ENCODE measurements at regions not wholly inside any gene's neighbourhood (a gene's known extent, or its start where the extent isn't known, plus 50 kb on each side); places are given as distances from the start of the nearest gene placed in this dataset.
"Not testable (repeated sequence)": the region's sequence is repeated elsewhere in the genome, so short reads cannot be mapped to it uniquely, and the experiment has no call there.

GRCh38 chr19:34867631-34868030, 59.1 kb upstream of the ZNF30 start (continued):
- TF ChIP-seq, protein P1, sequence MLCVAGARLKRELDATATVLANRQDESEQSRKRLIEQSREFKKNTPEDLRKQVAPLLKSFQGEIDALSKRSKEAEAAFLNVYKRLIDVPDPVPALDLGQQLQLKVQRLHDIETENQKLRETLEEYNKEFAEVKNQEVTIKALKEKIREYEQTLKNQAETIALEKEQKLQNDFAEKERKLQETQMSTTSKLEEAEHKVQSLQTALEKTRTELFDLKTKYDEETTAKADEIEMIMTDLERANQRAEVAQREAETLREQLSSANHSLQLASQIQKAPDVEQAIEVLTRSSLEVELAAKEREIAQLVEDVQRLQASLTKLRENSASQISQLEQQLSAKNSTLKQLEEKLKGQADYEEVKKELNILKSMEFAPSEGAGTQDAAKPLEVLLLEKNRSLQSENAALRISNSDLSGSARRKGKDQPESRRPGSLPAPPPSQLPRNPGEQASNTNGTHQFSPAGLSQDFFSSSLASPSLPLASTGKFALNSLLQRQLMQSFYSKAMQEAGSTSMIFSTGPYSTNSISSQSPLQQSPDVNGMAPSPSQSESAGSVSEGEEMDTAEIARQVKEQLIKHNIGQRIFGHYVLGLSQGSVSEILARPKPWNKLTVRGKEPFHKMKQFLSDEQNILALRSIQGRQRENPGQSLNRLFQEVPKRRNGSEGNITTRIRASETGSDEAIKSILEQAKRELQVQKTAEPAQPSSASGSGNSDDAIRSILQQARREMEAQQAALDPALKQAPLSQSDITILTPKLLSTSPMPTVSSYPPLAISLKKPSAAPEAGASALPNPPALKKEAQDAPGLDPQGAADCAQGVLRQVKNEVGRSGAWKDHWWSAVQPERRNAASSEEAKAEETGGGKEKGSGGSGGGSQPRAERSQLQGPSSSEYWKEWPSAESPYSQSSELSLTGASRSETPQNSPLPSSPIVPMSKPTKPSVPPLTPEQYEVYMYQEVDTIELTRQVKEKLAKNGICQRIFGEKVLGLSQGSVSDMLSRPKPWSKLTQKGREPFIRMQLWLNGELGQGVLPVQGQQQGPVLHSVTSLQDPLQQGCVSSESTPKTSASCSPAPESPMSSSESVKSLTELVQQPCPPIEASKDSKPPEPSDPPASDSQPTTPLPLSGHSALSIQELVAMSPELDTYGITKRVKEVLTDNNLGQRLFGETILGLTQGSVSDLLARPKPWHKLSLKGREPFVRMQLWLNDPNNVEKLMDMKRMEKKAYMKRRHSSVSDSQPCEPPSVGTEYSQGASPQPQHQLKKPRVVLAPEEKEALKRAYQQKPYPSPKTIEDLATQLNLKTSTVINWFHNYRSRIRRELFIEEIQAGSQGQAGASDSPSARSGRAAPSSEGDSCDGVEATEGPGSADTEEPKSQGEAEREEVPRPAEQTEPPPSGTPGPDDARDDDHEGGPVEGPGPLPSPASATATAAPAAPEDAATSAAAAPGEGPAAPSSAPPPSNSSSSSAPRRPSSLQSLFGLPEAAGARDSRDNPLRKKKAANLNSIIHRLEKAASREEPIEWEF (IDR thresholded peaks at IDR 0.05; ENCODE audit: insufficient replicate concordance, low read depth, low read length) = no peak
- TF ChIP-seq EED (IDR thresholded peaks at IDR 0.05; ENCODE audit: low read depth) (no peak), STAT3 (IDR thresholded peaks at IDR 0.05; ENCODE audit: low read depth, low read length) (no peak), ZNF274 (IDR thresholded peaks at IDR 0.05; ENCODE audit: insufficient read depth, insufficient read length) (no peak), ZNF217 (IDR thresholded peaks at IDR 0.05) (no peak), REST (IDR thresholded peaks at IDR 0.05; ENCODE audit: low read depth, low read length) (no peak)

- intact Hi-C loops (cut with micrococcal nuclease; ENCODE audit: unreplicated experiment); FAIRE-seq; BruUV-seq (replicated peaks): not testable (repeated sequence)
These were observed 61.5 kb upstream of the ZNF30 start for GRCh38 chr19:34865225-34865624.

More at GRCh38 chr19:34865225-34865624, 61.5 kb upstream of the ZNF30 start:
- 23% methylated on average over 2 of the region's 2 CpGs for WGBS (ENCODE audit: insufficient coverage, insufficient replicate concordance, low lambda C conversion rate, missing lambda C conversion rate)
- POLR2A ChIA-PET; H3K36me3 ChIP-seq (ENCODE audit: control insufficient read depth in 2 of 2, insufficient read depth in 2 of 2, low read length in 1 of 2); H4K20me1 ChIP-seq (ENCODE audit: control insufficient read depth, insufficient read depth); H3K27me3 ChIP-seq (replicated peaks in 1 of 2; ENCODE audit: control insufficient read depth in 2 of 2, insufficient read depth in 2 of 2, low read length in 1 of 2); H2AFZ ChIP-seq (ENCODE audit: control insufficient read depth, low read depth, low read length); H3K27ac ChIP-seq (ENCODE audit: control insufficient read depth, insufficient read depth); H3K4me2 ChIP-seq (ENCODE audit: control insufficient read depth, insufficient read depth); H3K4me3 ChIP-seq; H3K4me1 ChIP-seq (ENCODE audit: control insufficient read depth, insufficient read depth, low read length); RAD21 ChIA-PET (ENCODE audit: unreplicated experiment); H3K9ac ChIP-seq (ENCODE audit: control insufficient read depth, insufficient read depth, low read length); ATAC-seq; H3K79me2 ChIP-seq (ENCODE audit: control insufficient read depth, insufficient read depth, low read length); CTCF ChIA-PET; DNase-seq (ENCODE audit: low read depth, low spot score); SMC1A ChIA-PET (ENCODE audit: uncharacterized antibody, unreplicated experiment); H3K9me3 ChIP-seq (replicated peaks; ENCODE audit: control insufficient read depth, insufficient read depth, low read length); in situ Hi-C loops (cut with MboI): not testable (repeated sequence)

Data from GM12878 (cell line).